ENCODE measurements at regions not wholly inside any gene's neighbourhood (a gene's known extent, or its start where the extent isn't known, plus 50 kb on each side); places are given as distances from the start of the nearest gene placed in this dataset.

- no peak for ATAC-seq
- H3K36me3 ChIP-seq = no peaks in the 10 kb centered on the region
- H3K4me1 ChIP-seq = no peaks in the 10 kb centered on the region
- TF ChIP-seq CTCF (IDR thresholded peaks at IDR 0.05) = no peak
- peaks cover 0 to 4% of the 10 kb centered on the region in 2 donors for H3K9me3 ChIP-seq
- H3K4me3 ChIP-seq = no peak overlapping the region
- H3K27ac ChIP-seq = no peak overlapping the region
- no peak for DNase-seq
- intact Hi-C loops (cut with DNase I) = no loop called here
- H3K27me3 ChIP-seq = peaks cover 0 to 5% of the 10 kb centered on the region in 2 donors
These were observed 55.0 kb upstream of the GHITM start for GRCh38 chr10:84084342-84084741.

- Histone ChIP-seq H3K27ac (no peak overlapping the region), H3K27me3 (peaks cover 0 to 9% of the 10 kb centered on the region in 2 donors), H3K4me3 (no peak overlapping the region), H3K4me1 (no peaks in the 10 kb centered on the region), H3K9me3 (peaks cover 0 to 4% of the 10 kb centered on the region in 2 donors), H3K36me3 (no peaks in the 10 kb centered on the region)
- ATAC-seq = no peak
- intact Hi-C loops (cut with DNase I) = no loop called here
- no peak for TF ChIP-seq CTCF (IDR thresholded peaks at IDR 0.05)
- DNase-seq = no peak
These were observed 52.1 kb upstream of the GHITM start for GRCh38 chr10:84087202-84087601.

GRCh38 chr10:84088626-84089025 lies 50.7 kb upstream of the GHITM start:
- Histone ChIP-seq H3K9me3 (peaks cover 0 to 4% of the 10 kb centered on the region in 2 donors), H3K4me3 (no peak overlapping the region), H3K36me3 (no peaks in the 10 kb centered on the region), H3K4me1 (no peaks in the 10 kb centered on the region), H3K27ac (no peak overlapping the region), H3K27me3 (peaks cover 0 to 9% of the 10 kb centered on the region in 2 donors)
- TF ChIP-seq CTCF (IDR thresholded peaks at IDR 0.05) = no peak
- no peak for ATAC-seq
- intact Hi-C loops (cut with DNase I) = no loop called here
- DNase-seq = no peak

- Histone ChIP-seq H3K4me3 (no peak overlapping the region), H3K4me1 (no peaks in the 10 kb centered on the region), H3K9me3 (no peaks in the 10 kb centered on the region), H3K27me3 (peaks cover 0 to 9% of the 10 kb centered on the region in 2 donors), H3K36me3 (no peaks in the 10 kb centered on the region), H3K27ac (no peak overlapping the region)
- intact Hi-C loops (cut with DNase I) = no loop called here
- no peak for ATAC-seq
- DNase-seq = no peak
- no peak for TF ChIP-seq CTCF (IDR thresholded peaks at IDR 0.05)
These were observed 50.1 kb upstream of the GHITM start for GRCh38 chr10:84089162-84089561.
